ENCODE measurements at regions not wholly inside any gene's neighbourhood (a gene's known extent, or its start where the extent isn't known, plus 50 kb on each side); places are given as distances from the start of the nearest gene placed in this dataset.

DNA sequence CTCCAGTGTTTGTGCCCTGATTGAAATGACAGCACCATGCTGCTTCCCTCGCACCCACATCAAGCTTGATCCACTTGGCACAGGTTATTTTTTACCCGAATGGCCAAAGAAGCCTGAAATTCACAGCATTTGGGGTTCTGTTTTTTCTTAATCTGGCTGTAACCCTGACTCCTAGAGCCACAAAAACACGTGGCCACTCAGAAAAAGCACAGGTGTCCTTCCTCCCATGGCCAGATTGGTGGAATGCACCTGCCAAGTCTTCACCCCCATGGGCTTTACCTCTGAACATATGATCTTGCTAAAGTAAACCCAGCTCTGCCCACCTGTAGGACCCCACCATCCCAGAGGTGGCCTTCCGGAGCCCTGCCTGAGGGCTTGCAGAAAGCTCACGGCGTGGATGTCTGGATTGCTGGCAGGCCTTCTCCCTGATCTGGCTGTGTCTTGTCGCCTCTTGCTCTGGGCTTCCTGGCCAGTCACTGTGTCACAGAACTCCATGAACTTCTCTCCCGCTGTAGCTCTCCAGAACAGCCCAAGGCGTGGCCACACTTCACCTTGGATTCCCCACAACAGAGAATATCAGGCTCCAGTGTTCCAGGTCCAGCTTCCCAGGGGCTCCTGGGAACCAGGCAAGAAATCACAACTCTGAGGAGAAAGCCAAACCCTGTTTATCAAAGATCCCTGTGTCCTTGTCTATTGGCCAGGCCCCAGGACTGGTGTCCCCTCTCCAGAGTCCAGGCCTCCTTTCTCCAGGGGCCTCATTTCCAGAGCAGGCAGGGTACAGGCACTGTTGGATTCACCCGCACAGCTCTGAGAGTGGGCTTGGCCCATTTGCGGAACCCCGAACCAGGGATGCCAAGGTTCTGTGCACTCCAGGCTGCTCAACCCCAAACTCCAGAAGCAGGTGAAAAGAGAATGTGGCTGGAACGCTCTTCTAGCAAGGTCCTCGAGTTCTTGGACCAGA lies 272.5 kb downstream of the SYK start:
- POLR2A ChIA-PET: no interaction called here

DNA sequence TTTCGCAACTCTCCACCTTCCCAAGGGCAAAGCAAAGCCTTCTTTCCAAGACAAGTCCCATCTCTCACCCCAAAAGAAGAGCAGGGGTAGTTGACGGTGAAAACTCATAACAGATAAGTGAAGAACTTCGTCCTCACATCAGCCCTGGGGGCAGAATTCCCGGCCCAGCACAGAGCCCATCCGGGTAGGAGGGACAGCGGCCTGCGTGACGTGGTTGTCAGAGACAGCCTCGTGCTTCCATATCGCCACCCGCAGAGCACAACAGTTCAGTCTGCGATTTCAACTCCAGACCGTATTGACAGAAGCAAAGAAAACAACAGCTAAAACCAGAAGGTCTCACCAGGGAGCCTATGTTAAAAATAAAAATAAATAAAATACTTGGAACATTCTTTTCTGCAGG lies 273.2 kb downstream of the SYK start:
- ChIA-PET CTCF (no interaction called here), POLR2A (no interaction called here)
- TF ChIP-seq ELF4 (IDR thresholded peaks at IDR 0.05) (no peak), ARNT (IDR thresholded peaks at IDR 0.05) (no peak), FOXM1 (IDR thresholded peaks at IDR 0.05; ENCODE audit: borderline replicate concordance) (no peak), BHLHE40 (IDR thresholded peaks at IDR 0.05; ENCODE audit: borderline replicate concordance) (no peak), LEF1 (IDR thresholded peaks at IDR 0.05; ENCODE audit: borderline replicate concordance) (no peak), FOXK2 (IDR thresholded peaks at IDR 0.05) (no peak), NFRKB (IDR thresholded peaks at IDR 0.05) (no peak), SUZ12 (IDR thresholded peaks at IDR 0.05) (no peak), TARDBP (IDR thresholded peaks at IDR 0.05) (no peak)
- DNase-seq (ENCODE audit: extremely low spot score): no peak

More for the DNA sequence above, 272.5 kb downstream of the SYK start:
- DNase-seq (ENCODE audit: extremely low spot score): no peak
- CTCF ChIA-PET: no interaction called here
- TF ChIP-seq BHLHE40 (IDR thresholded peaks at IDR 0.05; ENCODE audit: borderline replicate concordance) (no peak), ARNT (IDR thresholded peaks at IDR 0.05) (no peak), L3MBTL2 (conservative IDR thresholded peaks at IDR 0.05) (no peak), NFRKB (IDR thresholded peaks at IDR 0.05) (no peak), SUZ12 (IDR thresholded peaks at IDR 0.05) (no peak), FOXA1 (IDR thresholded peaks at IDR 0.05) (no peak), SP1 (IDR thresholded peaks at IDR 0.05) (no peak), LEF1 (IDR thresholded peaks at IDR 0.05; ENCODE audit: borderline replicate concordance) (no peak), FOXM1 (IDR thresholded peaks at IDR 0.05; ENCODE audit: borderline replicate concordance) (no peak), TARDBP (IDR thresholded peaks at IDR 0.05) (no peak), ELF4 (IDR thresholded peaks at IDR 0.05) (no peak), HDGF (IDR thresholded peaks at IDR 0.05; ENCODE audit: borderline replicate concordance) (no peak), FOXK2 (IDR thresholded peaks at IDR 0.05) (no peak)
- TF ChIP-seq, protein P1, sequence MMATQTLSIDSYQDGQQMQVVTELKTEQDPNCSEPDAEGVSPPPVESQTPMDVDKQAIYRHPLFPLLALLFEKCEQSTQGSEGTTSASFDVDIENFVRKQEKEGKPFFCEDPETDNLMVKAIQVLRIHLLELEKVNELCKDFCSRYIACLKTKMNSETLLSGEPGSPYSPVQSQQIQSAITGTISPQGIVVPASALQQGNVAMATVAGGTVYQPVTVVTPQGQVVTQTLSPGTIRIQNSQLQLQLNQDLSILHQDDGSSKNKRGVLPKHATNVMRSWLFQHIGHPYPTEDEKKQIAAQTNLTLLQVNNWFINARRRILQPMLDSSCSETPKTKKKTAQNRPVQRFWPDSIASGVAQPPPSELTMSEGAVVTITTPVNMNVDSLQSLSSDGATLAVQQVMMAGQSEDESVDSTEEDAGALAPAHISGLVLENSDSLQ (IDR thresholded peaks at IDR 0.05): no peak

- POLR2A ChIA-PET: no interaction called here
- DNase-seq (ENCODE audit: extremely low spot score): no peak
- CTCF ChIA-PET: no interaction called here
- no peak for TF ChIP-seq ARNT (IDR thresholded peaks at IDR 0.05)
- TF ChIP-seq FOXM1 (IDR thresholded peaks at IDR 0.05; ENCODE audit: borderline replicate concordance): no peak
- no peak for TF ChIP-seq NFRKB (IDR thresholded peaks at IDR 0.05)
- TF ChIP-seq CTBP1 (IDR thresholded peaks at IDR 0.05; ENCODE audit: borderline replicate concordance): no peak
- TF ChIP-seq HDGF (IDR thresholded peaks at IDR 0.05; ENCODE audit: borderline replicate concordance): no peak
- TF ChIP-seq SUZ12 (IDR thresholded peaks at IDR 0.05): no peak
- no peak for TF ChIP-seq FOXA1 (IDR thresholded peaks at IDR 0.05)
Measured at GRCh38 chr9:91075279-91075678, 273.7 kb downstream of the SYK start.

GRCh38 chr9:91077624-91078368 lies 276.2 kb downstream of the SYK start:
- POLR2A ChIA-PET: no interaction called here
- TF ChIP-seq HDGF (IDR thresholded peaks at IDR 0.05; ENCODE audit: borderline replicate concordance): no peak
- TF ChIP-seq ELF4 (IDR thresholded peaks at IDR 0.05): no peak
- no peak for TF ChIP-seq TARDBP (IDR thresholded peaks at IDR 0.05)
- TF ChIP-seq BHLHE40 (IDR thresholded peaks at IDR 0.05; ENCODE audit: borderline replicate concordance): no peak
- no peak for TF ChIP-seq CTBP1 (IDR thresholded peaks at IDR 0.05; ENCODE audit: borderline replicate concordance)
- TF ChIP-seq ARNT (IDR thresholded peaks at IDR 0.05): no peak
- TF ChIP-seq L3MBTL2 (conservative IDR thresholded peaks at IDR 0.05): no peak
- no peak for TF ChIP-seq SP1 (IDR thresholded peaks at IDR 0.05)
- no peak for TF ChIP-seq FOXK2 (IDR thresholded peaks at IDR 0.05)
- no peak for TF ChIP-seq NFRKB (IDR thresholded peaks at IDR 0.05)
- no peak for TF ChIP-seq SUZ12 (IDR thresholded peaks at IDR 0.05)
- no peak for TF ChIP-seq FOXM1 (IDR thresholded peaks at IDR 0.05; ENCODE audit: borderline replicate concordance)
- TF ChIP-seq, protein P1 (IDR thresholded peaks at IDR 0.05): no peak
- no peak for TF ChIP-seq ZNF384 (IDR thresholded peaks at IDR 0.05)
- TF ChIP-seq FOXA1 (IDR thresholded peaks at IDR 0.05): no peak
- CTCF ChIA-PET: no interaction called here
- DNase-seq (ENCODE audit: extremely low spot score): no peak

GRCh38 chr9:91078369-91078695 lies 276.7 kb downstream of the SYK start:
- POLR2A ChIA-PET: no interaction called here
- DNase-seq (ENCODE audit: extremely low spot score): no peak
- TF ChIP-seq ZNF384 (IDR thresholded peaks at IDR 0.05) (no peak), SP1 (IDR thresholded peaks at IDR 0.05) (no peak), BHLHE40 (IDR thresholded peaks at IDR 0.05; ENCODE audit: borderline replicate concordance) (no peak), FOXA1 (IDR thresholded peaks at IDR 0.05) (no peak), FOXK2 (IDR thresholded peaks at IDR 0.05) (no peak), NFRKB (IDR thresholded peaks at IDR 0.05) (no peak), ELF4 (IDR thresholded peaks at IDR 0.05) (no peak), HDGF (IDR thresholded peaks at IDR 0.05; ENCODE audit: borderline replicate concordance) (no peak), SUZ12 (IDR thresholded peaks at IDR 0.05) (no peak), FOXM1 (IDR thresholded peaks at IDR 0.05; ENCODE audit: borderline replicate concordance) (no peak), TARDBP (IDR thresholded peaks at IDR 0.05) (no peak)
- TF ChIP-seq, protein P1 (IDR thresholded peaks at IDR 0.05): no peak
- CTCF ChIA-PET: no interaction called here

All from HEK293T (cell line).